Transverse colon (tissue), 3 donors: ENCODE measurements at regions not wholly inside any gene's neighbourhood (a gene's known extent, or its start where the extent isn't known, plus 50 kb on each side); places are given as distances from the start of the nearest gene placed in this dataset.

ENCODE experiments used
- CTCF ChIP-seq, 5 experiments: fragments of 200-600 bp in 3 of 5; fragments of 450-650 bp in 2 of 5; sonication (generic) in 3 of 5; IDR thresholded peaks; 1 replicate in 2 of 5; 2 replicates in 3 of 5; pipeline ENCODE4 v1.5.1; 2016 to 2017; ENCODE audit warnings: antibody characterized with exemption in 5 of 5, inconsistent platforms in 3 of 5, mild to moderate bottlenecking in 2 of 5, moderate library complexity in 1 of 5
- EP300 ChIP-seq: sonication (generic); formaldehyde crosslinking; IDR thresholded peaks from one replicate; pipeline ENCODE4 v1.6.1; 2017; ENCODE audit warnings: antibody characterized with exemption, low read depth
- POLR2A ChIP-seq: fragments of 450-650 bp; IDR thresholded peaks from one replicate; pipeline ENCODE4 v1.6.1; 2016; ENCODE audit warnings: antibody characterized with exemption, mild to moderate bottlenecking, moderate library complexity

DNA sequence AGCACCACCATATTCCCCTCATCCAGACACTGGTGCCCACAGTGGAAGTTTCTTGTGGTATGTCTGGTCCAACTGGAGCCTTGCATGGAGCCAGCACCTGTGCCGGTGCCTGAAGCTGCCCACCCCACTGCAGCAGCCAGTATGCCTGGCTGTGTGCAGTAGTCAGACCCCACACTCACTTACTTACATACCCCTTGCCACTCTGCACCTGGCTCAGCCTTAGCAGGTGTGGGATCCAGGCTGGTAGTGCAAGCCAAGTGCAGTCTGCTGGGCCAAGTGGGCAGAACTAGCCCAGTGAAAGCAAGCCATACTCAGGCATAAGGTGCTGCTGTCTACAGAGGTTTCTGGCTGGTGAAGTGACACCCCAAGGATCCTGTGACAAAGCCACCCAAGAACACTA, 871.4 kb upstream of the C9orf72 start:
- TF ChIP-seq CTCF (IDR thresholded peaks at IDR 0.05): no peak
- TF ChIP-seq EP300: no peak
- TF ChIP-seq POLR2A: no peak
